Immature natural killer cell (primary cell): ENCODE measurements at regions not wholly inside any gene's neighbourhood (a gene's known extent, or its start where the extent isn't known, plus 50 kb on each side); places are given as distances from the start of the nearest gene placed in this dataset.

ENCODE experiments used
- DNase-seq, 3 donors: peaks; one replicate each; pipeline ENCODE4 v3.0.0; 2022; ENCODE audit warnings: mixed read lengths in 1 of 3
- H3K27ac Mint-ChIP-seq, 6 donors: one replicate each; pipeline ENCODE4 v1.8.0; 2020; ENCODE audit warnings: mixed read lengths in 6 of 6, mild to moderate bottlenecking in 5 of 6, inconsistent platforms in 4 of 6, moderate library complexity in 3 of 6
- H3K27me3 Mint-ChIP-seq, 3 donors: one replicate each; pipeline ENCODE4 v1.8.0; 2020 to 2021; ENCODE audit warnings: low read depth in 3 of 3, mild to moderate bottlenecking in 3 of 3, mixed read lengths in 3 of 3, moderate library complexity in 3 of 3, inconsistent platforms in 1 of 3
- H3K36me3 Mint-ChIP-seq, 3 donors: one replicate each; pipeline ENCODE4 v1.8.0; 2020; ENCODE audit warnings: mixed read lengths in 3 of 3, inconsistent platforms in 2 of 3, mild to moderate bottlenecking in 2 of 3
- H3K4me1 Mint-ChIP-seq, 2 donors: one replicate each; pipeline ENCODE4 v1.8.0; 2020; ENCODE audit warnings: inconsistent platforms in 2 of 2, mild to moderate bottlenecking in 2 of 2, mixed read lengths in 2 of 2, moderate library complexity in 1 of 2
- H3K4me3 Mint-ChIP-seq, 5 donors: one replicate each; pipeline ENCODE4 v1.8.0; 2020; ENCODE audit warnings: mild to moderate bottlenecking in 5 of 5, mixed read lengths in 5 of 5, inconsistent platforms in 3 of 5, moderate library complexity in 3 of 5
- H3K9me3 Mint-ChIP-seq, 6 donors: one replicate each; pipeline ENCODE4 v1.8.0; 2020; ENCODE audit warnings: mild to moderate bottlenecking in 6 of 6, mixed read lengths in 6 of 6, inconsistent platforms in 4 of 6, moderate library complexity in 3 of 6

DNA sequence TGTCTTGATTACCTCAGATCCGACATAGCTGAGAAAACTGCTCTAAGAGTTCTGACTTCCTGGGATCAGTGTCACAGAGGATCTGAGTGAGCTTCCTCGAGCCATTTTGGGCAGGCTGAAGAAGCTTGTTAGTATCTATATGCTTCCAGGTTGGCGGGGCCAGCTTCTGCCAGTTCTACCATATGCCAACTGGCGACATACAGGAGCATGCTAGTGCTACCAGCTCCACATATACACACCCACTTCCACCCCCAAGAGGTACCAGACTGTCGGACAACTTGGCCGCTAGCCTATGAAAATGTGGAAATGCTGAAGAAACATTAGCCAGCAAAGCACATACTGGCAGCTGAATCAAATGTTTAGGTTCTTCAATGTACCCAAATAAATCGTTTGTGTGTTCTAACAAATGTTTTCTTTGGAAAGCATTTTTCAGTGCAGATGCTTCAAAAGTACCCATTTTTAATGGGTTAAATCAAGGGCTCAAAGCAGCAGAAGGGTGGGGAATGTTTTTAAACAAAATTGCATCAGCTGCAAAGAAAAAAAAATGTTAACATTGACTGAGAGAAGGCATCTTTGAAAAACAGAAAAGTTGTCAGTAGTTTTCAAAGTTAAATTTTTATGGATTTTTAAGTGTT, 163.7 kb downstream of the KLF12 start:
- Mint-ChIP-seq H3K9me3 (no peaks in the 10 kb centered on the region), H3K27me3 (peaks cover 1 to 3% (median 3%) of the 10 kb centered on the region in 3 donors), H3K4me3 (no peak overlapping the region), H3K27ac (peak overlapping the region in 2 of 6 donors; percentile 6 to 25), H3K36me3 (peaks cover 0 to 3% (median 0%) of the 10 kb centered on the region in 3 donors), H3K4me1 (peaks cover 72 to 93% of the 10 kb centered on the region in 2 donors)
- DNase-seq = no peak

DNA sequence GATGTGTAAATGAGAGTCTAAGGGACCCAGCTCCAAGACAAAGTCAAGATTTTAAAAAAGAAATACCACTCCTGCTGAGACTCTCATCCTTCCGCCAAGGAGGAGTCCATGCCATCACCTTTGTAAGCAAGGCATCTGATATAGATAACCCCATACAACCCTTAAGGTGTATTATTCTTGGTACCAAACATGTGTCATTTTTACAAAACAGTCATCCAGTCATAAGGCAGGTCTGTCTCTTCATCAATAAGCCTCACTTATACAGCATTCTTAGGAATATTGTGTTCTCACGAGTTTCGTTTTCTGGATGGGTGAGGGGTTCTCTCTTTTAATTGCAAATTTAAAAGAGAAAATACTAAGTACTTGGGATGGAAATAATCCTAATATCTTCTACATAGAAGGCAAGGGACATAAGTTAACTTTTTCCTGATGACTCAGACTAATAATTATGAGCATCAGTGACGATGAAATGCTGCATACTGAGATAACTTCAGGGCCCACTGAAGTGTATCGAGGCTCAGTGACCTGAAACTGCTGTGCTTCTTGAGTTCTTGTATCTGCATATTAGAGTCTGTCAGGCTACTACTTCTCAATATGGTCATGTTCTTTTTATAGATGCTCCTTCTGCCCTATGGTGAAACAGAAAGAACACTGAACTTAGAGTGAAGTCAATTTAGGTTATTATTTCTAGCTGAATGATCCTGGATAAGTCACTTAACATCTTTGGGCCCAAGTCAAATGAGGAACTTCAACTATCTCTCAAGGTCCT, 166.6 kb downstream of the KLF12 start:
- peaks cover 0 to 5% (median 0%) of the 10 kb centered on the region in 3 donors for H3K36me3 Mint-ChIP-seq
- H3K27ac Mint-ChIP-seq = peak overlapping the region in 5 of 6 donors; percentile 8 to 66 (median 18)
- no peak overlapping the region for H3K4me3 Mint-ChIP-seq
- H3K27me3 Mint-ChIP-seq = peaks cover 0 to 3% (median 1%) of the 10 kb centered on the region in 3 donors
- no peaks in the 10 kb centered on the region for H3K9me3 Mint-ChIP-seq
- peaks cover 69 to 86% of the 10 kb centered on the region in 2 donors for H3K4me1 Mint-ChIP-seq
- no peak for DNase-seq

DNA sequence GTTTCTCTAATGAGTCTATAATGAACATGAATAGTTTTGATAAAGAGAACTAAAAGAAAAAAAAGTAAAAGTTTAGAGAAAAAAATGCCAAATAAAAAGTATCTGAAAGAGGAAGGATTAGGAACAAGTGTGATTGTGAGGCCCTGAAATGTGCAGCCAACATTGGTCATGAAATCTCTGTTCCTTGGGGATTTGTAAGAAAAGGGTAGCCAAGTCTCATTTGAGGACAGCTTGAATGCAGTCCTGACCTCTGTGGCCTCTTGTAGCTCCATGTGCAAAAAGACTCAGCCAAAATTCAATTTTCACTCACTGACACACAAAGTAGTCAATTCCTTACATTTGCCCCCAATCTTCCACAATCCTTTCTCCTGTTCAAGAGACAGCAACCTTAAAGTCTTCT, 167.9 kb downstream of the KLF12 start:
- Mint-ChIP-seq H3K27ac (peak overlapping the region in 4 of 6 donors; percentile 1 to 41 (median 23)), H3K9me3 (no peaks in the 10 kb centered on the region), H3K27me3 (peaks cover 0 to 2% (median 1%) of the 10 kb centered on the region in 3 donors), H3K36me3 (peaks cover 0 to 5% (median 4%) of the 10 kb centered on the region in 3 donors), H3K4me3 (no peak overlapping the region), H3K4me1 (peaks cover 69 to 86% of the 10 kb centered on the region in 2 donors)
- no peak for DNase-seq

DNA sequence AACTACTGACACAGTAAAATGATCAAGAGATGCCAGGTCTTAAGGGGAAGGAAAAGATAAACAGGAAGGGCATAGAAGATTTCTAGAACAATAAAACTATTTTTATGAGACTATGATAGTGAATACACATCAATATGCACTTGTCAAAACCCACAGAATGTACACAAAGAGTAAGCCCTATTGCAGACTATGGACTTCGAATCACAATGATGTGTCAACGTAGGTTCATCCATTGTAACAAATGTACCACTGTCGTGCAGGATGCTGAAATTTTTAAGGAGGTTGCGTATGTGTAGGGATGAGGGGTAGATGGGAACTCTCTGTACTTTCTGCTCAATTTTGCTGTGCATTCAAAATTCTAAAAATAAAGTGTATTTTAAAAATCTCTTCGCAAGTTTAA, 171.9 kb downstream of the KLF12 start:
- peaks cover 0 to 2% (median 1%) of the 10 kb centered on the region in 3 donors for H3K27me3 Mint-ChIP-seq
- peaks cover 0 to 5% (median 5%) of the 10 kb centered on the region in 3 donors for H3K36me3 Mint-ChIP-seq
- H3K9me3 Mint-ChIP-seq = no peaks in the 10 kb centered on the region
- no peak overlapping the region for H3K27ac Mint-ChIP-seq
- H3K4me3 Mint-ChIP-seq = no peak overlapping the region
- DNase-seq = no peak
- peaks cover 56 to 77% of the 10 kb centered on the region in 2 donors for H3K4me1 Mint-ChIP-seq

DNA sequence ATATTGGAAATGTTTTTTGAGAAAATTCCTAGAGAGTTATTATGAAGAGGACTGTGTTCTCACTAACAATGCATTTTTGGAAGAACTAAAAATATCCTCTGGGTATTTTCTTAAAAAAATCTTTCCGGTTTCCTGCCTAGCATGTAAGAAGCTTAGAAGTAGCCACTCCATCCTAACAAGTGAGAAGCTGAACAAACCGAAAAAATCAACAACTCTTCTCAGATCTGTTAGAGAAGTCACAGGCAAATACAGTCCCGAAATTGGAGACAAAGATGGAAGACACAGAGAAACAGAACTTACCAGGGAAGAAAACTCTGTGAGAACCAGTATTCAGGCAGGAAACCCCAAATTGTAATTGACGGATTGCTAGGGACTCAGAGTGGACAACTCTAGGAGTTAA, 173.0 kb downstream of the KLF12 start:
- Mint-ChIP-seq H3K36me3 (peaks cover 0 to 5% (median 5%) of the 10 kb centered on the region in 3 donors), H3K9me3 (no peaks in the 10 kb centered on the region), H3K4me3 (peak overlapping the region in 3 of 5 donors; percentile 19 to 37 (median 26)), H3K27me3 (peaks cover 0 to 2% (median under 1%) of the 10 kb centered on the region in 3 donors), H3K4me1 (peaks cover 55 to 77% of the 10 kb centered on the region in 2 donors), H3K27ac (peak overlapping the region in 2 of 6 donors; percentile 23 to 40)
- no peak for DNase-seq

DNA sequence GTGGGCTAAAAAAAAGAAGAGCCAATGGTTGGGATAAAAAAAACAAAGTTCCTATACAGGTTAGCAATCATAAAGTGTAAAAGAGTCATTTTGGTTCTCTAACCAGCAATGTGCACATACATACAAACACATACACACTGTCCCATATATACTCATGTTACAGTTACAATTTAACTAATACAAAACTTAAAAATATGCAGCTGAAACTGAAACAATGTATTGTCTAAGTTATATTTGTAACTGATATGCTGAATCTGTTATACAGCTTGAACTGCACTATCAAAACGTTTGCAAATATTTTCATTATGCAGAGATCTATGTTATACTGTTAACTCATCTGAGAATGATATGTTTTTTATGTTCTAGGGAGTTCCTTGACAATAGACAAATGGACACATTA, 173.7 kb downstream of the KLF12 start:
- Mint-ChIP-seq H3K9me3 (no peaks in the 10 kb centered on the region), H3K4me1 (peaks cover 58 to 77% of the 10 kb centered on the region in 2 donors), H3K27me3 (peaks cover 0 to 4% (median 0%) of the 10 kb centered on the region in 3 donors), H3K4me3 (no peak overlapping the region), H3K36me3 (peaks cover 0 to 5% (median 5%) of the 10 kb centered on the region in 3 donors), H3K27ac (no peak overlapping the region)
- no peak for DNase-seq

DNA sequence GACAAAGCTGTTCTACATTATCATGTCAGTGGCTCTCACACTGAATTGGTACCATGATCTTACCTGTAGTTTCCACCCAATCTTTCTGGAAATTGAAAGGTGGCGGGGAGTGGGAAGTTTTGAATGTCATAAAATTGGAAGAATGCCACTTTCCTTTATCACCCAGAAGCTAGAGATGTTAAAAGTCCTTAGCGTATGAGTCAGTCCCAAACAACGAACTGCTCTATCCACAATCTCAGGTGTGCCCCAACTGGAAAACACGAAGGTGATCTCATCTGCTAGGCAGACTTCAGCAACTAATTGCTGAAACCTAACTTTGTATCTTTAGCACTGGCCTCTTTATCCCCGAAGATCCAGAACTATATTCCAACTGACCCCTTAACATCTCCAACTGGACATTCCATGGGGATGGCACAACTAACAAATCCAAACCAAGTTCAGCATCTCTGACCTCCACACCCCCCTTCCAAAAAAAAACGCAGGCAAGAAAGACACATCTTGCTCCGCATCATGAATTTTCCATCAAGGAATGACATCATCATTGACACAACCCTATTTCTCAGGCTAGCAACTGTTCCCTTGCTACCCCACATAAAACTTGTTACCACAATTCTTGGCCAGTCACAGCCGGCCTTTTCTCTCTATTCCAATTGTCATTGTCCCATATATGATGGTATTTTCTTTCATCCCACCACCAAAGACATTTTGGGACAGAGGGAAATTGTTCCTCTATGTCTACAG, 175.4 kb downstream of the KLF12 start:
- Mint-ChIP-seq H3K4me3 (no peak overlapping the region), H3K36me3 (peaks cover 0 to 5% (median under 1%) of the 10 kb centered on the region in 3 donors), H3K4me1 (peaks cover 50 to 76% of the 10 kb centered on the region in 2 donors), H3K9me3 (no peaks in the 10 kb centered on the region), H3K27ac (no peak overlapping the region), H3K27me3 (peaks cover 0 to 2% (median 0%) of the 10 kb centered on the region in 3 donors)
- no peak for DNase-seq

DNA sequence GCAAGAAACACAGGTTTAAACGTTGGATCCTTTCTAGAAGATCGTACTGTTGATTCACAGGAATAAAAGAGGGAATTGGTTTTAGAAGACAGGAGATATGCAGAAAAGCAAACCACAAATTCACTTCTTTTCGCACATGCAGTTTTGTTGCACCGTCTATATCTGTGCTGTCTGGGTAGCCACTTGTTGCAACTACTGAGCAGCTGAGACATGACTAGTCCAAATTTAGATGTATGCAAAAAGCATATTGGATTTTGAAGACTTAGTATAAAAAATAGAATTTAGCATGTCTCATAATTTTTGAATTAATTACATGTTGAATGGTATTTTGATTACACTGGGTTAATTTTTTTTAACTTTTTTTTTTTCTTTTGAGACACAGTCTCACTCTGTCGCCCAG, 176.3 kb downstream of the KLF12 start:
- peaks cover 50 to 83% of the 10 kb centered on the region in 2 donors for H3K4me1 Mint-ChIP-seq
- no peak for DNase-seq
- peak overlapping the region in 1 of 6 donors; percentile 65 for H3K27ac Mint-ChIP-seq
- H3K27me3 Mint-ChIP-seq = peaks cover 0 to 2% (median 0%) of the 10 kb centered on the region in 3 donors
- H3K36me3 Mint-ChIP-seq = peaks cover 0 to 5% (median 0%) of the 10 kb centered on the region in 3 donors
- no peaks in the 10 kb centered on the region for H3K9me3 Mint-ChIP-seq
- H3K4me3 Mint-ChIP-seq = no peak overlapping the region

DNA sequence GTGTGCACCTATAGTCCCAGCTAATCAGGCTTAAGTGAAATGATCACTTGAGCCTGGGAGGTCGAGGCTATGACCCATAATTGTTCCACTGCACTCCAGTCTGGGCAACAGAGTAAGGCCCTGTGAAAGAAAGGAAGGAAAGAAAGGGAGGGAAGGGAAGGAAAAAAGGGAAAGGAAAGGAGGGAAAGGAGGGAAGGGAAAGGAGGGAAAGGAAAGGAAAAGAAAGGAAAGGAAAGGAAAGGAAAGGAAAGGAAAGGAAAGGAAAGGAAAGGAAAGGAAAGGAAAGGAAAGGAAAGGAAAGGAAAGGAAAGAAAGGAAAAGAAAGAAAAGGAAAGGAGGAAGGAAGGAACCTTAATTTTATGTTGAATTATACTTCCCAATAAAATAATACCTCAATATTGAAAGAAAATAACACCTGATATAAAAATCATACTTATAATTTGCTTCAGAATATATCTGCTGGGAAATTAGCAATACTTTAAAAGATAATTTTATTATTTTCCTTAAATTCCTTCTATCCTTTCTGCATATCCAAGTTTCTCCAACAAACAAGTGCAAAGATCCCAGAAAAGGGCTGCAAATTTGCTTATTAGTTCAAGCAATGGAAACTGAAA, 177.3 kb downstream of the KLF12 start:
- Mint-ChIP-seq H3K9me3 (no peaks in the 10 kb centered on the region), H3K27ac (peak overlapping the region in 2 of 6 donors; percentile 6 to 34), H3K4me3 (no peak overlapping the region), H3K36me3 (peaks cover 0 to 5% (median 0%) of the 10 kb centered on the region in 3 donors), H3K4me1 (peaks cover 56 to 84% of the 10 kb centered on the region in 2 donors), H3K27me3 (peaks cover 0 to 2% (median 2%) of the 10 kb centered on the region in 3 donors)
- DNase-seq = no peak

DNA sequence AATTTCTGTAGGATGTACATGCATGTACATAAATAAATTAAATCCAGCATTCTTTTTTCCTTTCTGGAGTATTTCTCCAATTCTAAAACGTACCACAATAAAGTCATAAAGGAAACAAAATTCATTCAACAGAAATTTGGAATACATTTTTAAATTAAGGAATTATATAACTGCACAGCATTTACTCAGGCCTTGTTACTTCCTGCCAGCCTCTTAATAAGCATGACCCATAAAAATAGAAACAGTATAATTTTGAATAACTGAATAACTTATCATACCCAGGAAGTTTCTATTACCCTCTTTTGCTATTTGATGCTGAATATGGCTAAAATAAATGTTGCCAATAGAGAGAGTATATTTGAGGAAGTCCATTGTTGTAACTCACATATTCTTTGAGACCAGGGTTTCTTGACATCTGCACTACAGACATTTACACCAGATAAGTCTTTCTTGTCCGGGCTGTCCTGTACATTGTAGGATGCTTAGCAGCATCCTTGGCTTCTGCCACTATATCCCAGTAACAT, 178.2 kb downstream of the KLF12 start:
- H3K36me3 Mint-ChIP-seq = no peaks in the 10 kb centered on the region
- H3K27ac Mint-ChIP-seq = peak overlapping the region in 5 of 6 donors; percentile 22 to 47 (median 37)
- peaks cover 56 to 84% of the 10 kb centered on the region in 2 donors for H3K4me1 Mint-ChIP-seq
- H3K9me3 Mint-ChIP-seq = no peaks in the 10 kb centered on the region
- no peak overlapping the region for H3K4me3 Mint-ChIP-seq
- DNase-seq = no peak
- peaks cover 0 to 2% (median 2%) of the 10 kb centered on the region in 3 donors for H3K27me3 Mint-ChIP-seq

DNA sequence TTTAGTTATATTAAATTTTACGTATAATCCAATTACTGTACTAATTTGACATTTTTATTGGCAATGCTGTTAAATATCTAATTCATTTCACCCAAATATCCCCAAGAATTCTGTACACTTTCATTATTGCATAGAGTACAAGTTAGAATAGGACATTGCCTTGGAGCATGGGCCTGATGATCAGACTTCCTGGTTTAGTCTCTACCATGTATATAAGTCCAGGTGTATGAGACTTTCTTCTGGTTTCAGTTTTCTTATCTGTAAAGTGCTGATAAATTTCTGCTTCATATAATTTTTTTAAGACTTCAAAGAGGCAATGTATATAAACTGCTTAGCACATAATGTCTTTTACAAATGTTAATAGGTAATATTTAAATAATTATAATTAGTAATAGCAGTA, 179.4 kb downstream of the KLF12 start:
- H3K27ac Mint-ChIP-seq = no peak overlapping the region
- peaks cover 59 to 83% of the 10 kb centered on the region in 2 donors for H3K4me1 Mint-ChIP-seq
- no peak for DNase-seq
- peaks cover 0 to 2% (median 2%) of the 10 kb centered on the region in 3 donors for H3K27me3 Mint-ChIP-seq
- H3K4me3 Mint-ChIP-seq = no peak overlapping the region
- no peaks in the 10 kb centered on the region for H3K9me3 Mint-ChIP-seq
- peaks cover 0 to 4% (median 0%) of the 10 kb centered on the region in 3 donors for H3K36me3 Mint-ChIP-seq

DNA sequence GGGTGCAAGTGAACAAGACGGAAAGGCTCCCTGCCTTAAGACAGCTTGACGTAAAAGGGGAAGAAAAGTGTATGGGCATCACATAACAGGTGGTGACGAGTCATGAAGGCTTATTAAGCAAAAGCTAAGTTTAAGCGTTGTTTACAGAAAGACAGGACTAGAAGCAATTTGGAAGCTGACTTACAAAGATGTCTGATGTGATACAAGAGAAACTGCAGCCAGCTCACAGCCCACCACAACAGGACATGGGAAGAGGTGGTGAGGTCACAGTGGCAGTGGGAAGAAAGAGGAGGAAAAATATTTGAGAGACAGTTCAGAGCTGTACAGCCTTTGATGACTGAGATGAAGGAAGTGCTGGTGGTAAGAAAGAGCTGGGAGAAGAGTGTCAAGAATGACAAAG, 181.6 kb downstream of the KLF12 start:
- peaks cover 0 to 2% (median 2%) of the 10 kb centered on the region in 3 donors for H3K27me3 Mint-ChIP-seq
- no peak overlapping the region for H3K4me3 Mint-ChIP-seq
- peaks cover 71 to 92% of the 10 kb centered on the region in 2 donors for H3K4me1 Mint-ChIP-seq
- DNase-seq = no peak
- peaks cover 0 to 4% (median 3%) of the 10 kb centered on the region in 3 donors for H3K36me3 Mint-ChIP-seq
- peak overlapping the region in 3 of 6 donors; percentile 2 to 33 (median 13) for H3K27ac Mint-ChIP-seq
- H3K9me3 Mint-ChIP-seq = no peaks in the 10 kb centered on the region
